Mesothelial cell of epicardium (in vitro differentiated cells): ENCODE measurements at regions not wholly inside any gene's neighbourhood (a gene's known extent, or its start where the extent isn't known, plus 50 kb on each side); places are given as distances from the start of the nearest gene placed in this dataset.
A peak's percentile ranks its signal among the peaks of the same experiment; 100 is the strongest.

Source experiments
- DNase-seq, 2 experiments: peaks; one replicate each; pipeline ENCODE4 v3.0.0; 2021; ENCODE audit warnings: low spot score in 2 of 2; ENCODE audit not compliant: unreplicated experiment in 2 of 2
- H3K27ac Mint-ChIP-seq: 2 replicates; pipeline ENCODE4 v1.8.0; 2021; ENCODE audit warnings: mixed read lengths
- H3K27me3 Mint-ChIP-seq: 2 replicates; pipeline ENCODE4 v1.8.0; 2021; ENCODE audit warnings: low read depth, mixed read lengths
- H3K36me3 Mint-ChIP-seq: 2 replicates; pipeline ENCODE4 v1.8.0; 2021; ENCODE audit warnings: mixed read lengths
- H3K4me1 Mint-ChIP-seq: 2 replicates; pipeline ENCODE4 v1.8.0; 2021; ENCODE audit warnings: mixed read lengths
- H3K4me3 Mint-ChIP-seq: 2 replicates; pipeline ENCODE4 v1.8.0; 2021; ENCODE audit warnings: mild to moderate bottlenecking, moderate library complexity, mixed read lengths
- H3K9me3 Mint-ChIP-seq: 2 replicates; pipeline ENCODE4 v1.8.0; 2021; ENCODE audit warnings: mixed read lengths
- CTCF ChIP-seq: fragments of 200-600 bp; sonication (generic); IDR thresholded peaks from one replicate; pipeline ENCODE4 v1.5.0; 2021; ENCODE audit warnings: antibody characterized with exemption; ENCODE audit not compliant: unreplicated experiment

GRCh38 chr7:126044662-126045061 is 1115.0 kb upstream of the POT1 start:
- DNase-seq: no peak
- Mint-ChIP-seq H3K4me1 (no peaks in the 10 kb centered on the region), H3K27ac (no peak overlapping the region), H3K9me3 (peaks cover 8% of the 10 kb centered on the region), H3K4me3 (no peak overlapping the region), H3K36me3 (no peaks in the 10 kb centered on the region), H3K27me3 (no peaks in the 10 kb centered on the region)
- TF ChIP-seq CTCF: no peak

- no peaks in the 10 kb centered on the region for H3K27me3 Mint-ChIP-seq
- H3K4me3 Mint-ChIP-seq: no peak overlapping the region
- no peaks in the 10 kb centered on the region for H3K9me3 Mint-ChIP-seq
- H3K27ac Mint-ChIP-seq: no peak overlapping the region
- H3K36me3 Mint-ChIP-seq: no peaks in the 10 kb centered on the region
- TF ChIP-seq CTCF: no peak
- DNase-seq: no peak
- H3K4me1 Mint-ChIP-seq: no peaks in the 10 kb centered on the region
Observed at GRCh38 chr7:126041472-126041871, 1111.8 kb upstream of the POT1 start.

GRCh38 chr7:126040114-126041045 is 1110.8 kb upstream of the POT1 start:
- no peak for DNase-seq
- Mint-ChIP-seq H3K4me3 (no peak overlapping the region), H3K4me1 (no peaks in the 10 kb centered on the region), H3K27me3 (no peaks in the 10 kb centered on the region), H3K36me3 (no peaks in the 10 kb centered on the region), H3K9me3 (no peaks in the 10 kb centered on the region), H3K27ac (no peak overlapping the region)
- TF ChIP-seq CTCF: no peak

GRCh38 chr7:126026421-126027088 is 1096.9 kb upstream of the POT1 start:
- Mint-ChIP-seq H3K9me3 (no peaks in the 10 kb centered on the region), H3K4me1 (peaks cover 9% of the 10 kb centered on the region), H3K36me3 (no peaks in the 10 kb centered on the region), H3K4me3 (no peak overlapping the region), H3K27me3 (no peaks in the 10 kb centered on the region), H3K27ac (peak overlapping the region; percentile 9)
- no peak for TF ChIP-seq CTCF
- no peak for DNase-seq

GRCh38 chr7:126022452-126022851 is 1092.8 kb upstream of the POT1 start:
- H3K4me1 Mint-ChIP-seq: peaks cover 9% of the 10 kb centered on the region
- H3K27me3 Mint-ChIP-seq: no peaks in the 10 kb centered on the region
- H3K4me3 Mint-ChIP-seq: no peak overlapping the region
- no peak overlapping the region for H3K27ac Mint-ChIP-seq
- no peak for TF ChIP-seq CTCF
- H3K36me3 Mint-ChIP-seq: no peaks in the 10 kb centered on the region
- H3K9me3 Mint-ChIP-seq: no peaks in the 10 kb centered on the region
- DNase-seq: no peak
